Spleen (tissue), 7 donors: ENCODE measurements at regions not wholly inside any gene's neighbourhood (a gene's known extent, or its start where the extent isn't known, plus 50 kb on each side); places are given as distances from the start of the nearest gene placed in this dataset.

ENCODE experiments used
- POLR2A ChIP-seq, 3 donors: fragments of 450-650 bp; IDR thresholded peaks; one replicate each; pipeline ENCODE4 v1.5.1; 2017; ENCODE audit warnings: antibody characterized with exemption in 3 of 3, mild to moderate bottlenecking in 1 of 3
- POLR2AphosphoS5 ChIP-seq, 3 donors: sonication (generic); formaldehyde crosslinking; IDR thresholded peaks; one replicate each; pipeline ENCODE4 v1.5.1; 2017; ENCODE audit warnings: antibody characterized with exemption in 3 of 3
- TF ChIP-seq, protein P1 (sequence below), 11 experiments: fragments of 200-600 bp in 7 of 11; fragments of 450-650 bp in 4 of 11; sonication (generic) in 4 of 11; IDR thresholded peaks in 8 of 11; conservative IDR thresholded peaks in 3 of 11; 1 replicate in 7 of 11; 2 replicates in 4 of 11; pipeline versions ENCODE4 v1.4.0 to v1.8.0; 2016 to 2021; ENCODE audit warnings: antibody characterized with exemption in 11 of 11, inconsistent platforms in 4 of 11, mild to moderate bottlenecking in 1 of 11
- donor health status: DM: no; HTN: no; CAD: no; lungs with moderate emphysema.
- donor health status: DM: no; HTN: no; CAD: no.
- donor health status: DM: no; HTN: no; CAD: no.

DNA sequence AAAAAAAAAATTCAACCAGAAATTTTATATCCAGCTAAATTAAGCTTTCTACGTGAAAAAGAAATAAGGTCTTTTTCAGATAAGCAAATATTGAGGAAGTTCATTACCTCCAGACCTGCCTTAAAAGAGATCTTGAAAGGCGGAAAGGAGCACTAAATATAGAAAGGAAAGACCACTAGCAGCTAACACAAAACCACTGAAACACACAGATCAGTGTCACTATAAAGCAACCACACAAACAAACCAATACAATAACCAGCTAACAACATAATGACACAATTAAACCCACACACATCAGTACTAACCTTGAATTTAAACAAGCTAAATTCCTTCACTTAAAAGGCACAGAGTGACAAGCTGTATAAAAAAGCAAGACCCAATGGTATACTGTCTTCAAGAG, 958.3 kb downstream of the TSN start:
- TF ChIP-seq, protein P1, sequence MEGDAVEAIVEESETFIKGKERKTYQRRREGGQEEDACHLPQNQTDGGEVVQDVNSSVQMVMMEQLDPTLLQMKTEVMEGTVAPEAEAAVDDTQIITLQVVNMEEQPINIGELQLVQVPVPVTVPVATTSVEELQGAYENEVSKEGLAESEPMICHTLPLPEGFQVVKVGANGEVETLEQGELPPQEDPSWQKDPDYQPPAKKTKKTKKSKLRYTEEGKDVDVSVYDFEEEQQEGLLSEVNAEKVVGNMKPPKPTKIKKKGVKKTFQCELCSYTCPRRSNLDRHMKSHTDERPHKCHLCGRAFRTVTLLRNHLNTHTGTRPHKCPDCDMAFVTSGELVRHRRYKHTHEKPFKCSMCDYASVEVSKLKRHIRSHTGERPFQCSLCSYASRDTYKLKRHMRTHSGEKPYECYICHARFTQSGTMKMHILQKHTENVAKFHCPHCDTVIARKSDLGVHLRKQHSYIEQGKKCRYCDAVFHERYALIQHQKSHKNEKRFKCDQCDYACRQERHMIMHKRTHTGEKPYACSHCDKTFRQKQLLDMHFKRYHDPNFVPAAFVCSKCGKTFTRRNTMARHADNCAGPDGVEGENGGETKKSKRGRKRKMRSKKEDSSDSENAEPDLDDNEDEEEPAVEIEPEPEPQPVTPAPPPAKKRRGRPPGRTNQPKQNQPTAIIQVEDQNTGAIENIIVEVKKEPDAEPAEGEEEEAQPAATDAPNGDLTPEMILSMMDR (IDR thresholded peaks at IDR 0.05 in 8 of 11, conservative IDR thresholded peaks at IDR 0.05 in 3 of 11), result no peak
- TF ChIP-seq POLR2AphosphoS5 (IDR thresholded peaks at IDR 0.05), result no peak
- no peak for TF ChIP-seq POLR2A (IDR thresholded peaks at IDR 0.05)
